Ishikawa (cell line): ENCODE measurements at regions not wholly inside any gene's neighbourhood (a gene's known extent, or its start where the extent isn't known, plus 50 kb on each side); places are given as distances from the start of the nearest gene placed in this dataset.

Source experiments
- CEBPB ChIP-seq: IDR thresholded peaks from 2 replicates; pipeline ENCODE4 v1.6.1; 2012
- CREB1 ChIP-seq: IDR thresholded peaks from 2 replicates; pipeline ENCODE4 v1.6.1; 2012; ENCODE audit warnings: low read depth
- EGR1 ChIP-seq: IDR thresholded peaks from 2 replicates; pipeline ENCODE4 v1.6.1; 2012
- EP300 ChIP-seq: IDR thresholded peaks from 2 replicates; pipeline ENCODE4 v1.6.1; 2012; ENCODE audit warnings: borderline replicate concordance
- FOXM1 ChIP-seq: IDR thresholded peaks from 2 replicates; pipeline ENCODE4 v1.6.1; 2012; ENCODE audit warnings: low read depth, borderline replicate concordance
- MAX ChIP-seq: IDR thresholded peaks from 2 replicates; pipeline ENCODE4 v1.6.1; 2012
- NFIC ChIP-seq: IDR thresholded peaks from 2 replicates; pipeline ENCODE4 v1.6.1; 2012
- RAD21 ChIP-seq: IDR thresholded peaks from 2 replicates; pipeline ENCODE4 v1.6.1; 2012; ENCODE audit warnings: low read depth
- TAF1 ChIP-seq: IDR thresholded peaks from 2 replicates; pipeline ENCODE4 v1.6.1; 2012; ENCODE audit warnings: low read depth, mild to moderate bottlenecking
- TCF12 ChIP-seq: IDR thresholded peaks from 2 replicates; pipeline ENCODE4 v1.6.1; 2012; ENCODE audit warnings: low read depth
- TEAD4 ChIP-seq: IDR thresholded peaks from 2 replicates; pipeline ENCODE4 v1.6.1; 2012
- YY1 ChIP-seq: IDR thresholded peaks from 2 replicates; pipeline ENCODE4 v1.6.1; 2012; ENCODE audit warnings: low read depth
- ZBTB7A ChIP-seq: IDR thresholded peaks from 2 replicates; pipeline ENCODE4 v1.6.1; 2012; ENCODE audit warnings: low read depth
- TF ChIP-seq, protein P1 (sequence below): IDR thresholded peaks from 2 replicates; pipeline ENCODE4 v1.6.1; 2012; ENCODE audit warnings: low read depth, mild to moderate bottlenecking
- TF ChIP-seq, protein P2 (sequence below): IDR thresholded peaks from 2 replicates; pipeline ENCODE4 v1.6.1; 2012

DNA sequence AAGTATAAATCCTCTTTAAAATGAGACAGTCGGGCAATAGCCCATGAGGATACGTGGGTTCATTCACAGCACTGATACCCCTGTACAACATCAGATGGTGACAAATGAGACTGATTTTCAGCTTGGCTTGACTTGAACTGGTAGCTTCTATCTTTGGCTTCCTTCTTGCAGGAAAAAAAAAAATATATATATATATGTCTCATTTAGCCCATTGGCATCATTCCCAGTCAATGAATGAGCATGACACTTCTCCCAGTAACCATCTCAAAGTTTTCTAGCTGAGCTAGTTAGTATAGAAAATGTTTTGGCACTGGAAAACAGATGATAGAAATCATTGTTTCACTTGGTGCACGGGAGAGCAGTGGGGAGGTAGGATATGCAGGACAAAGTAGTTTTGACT is 222.5 kb upstream of the TAS2R1 start:
- TF ChIP-seq CEBPB, result no peak
- no peak for TF ChIP-seq TEAD4
- TF ChIP-seq ZBTB7A, result no peak
- TF ChIP-seq CREB1, result no peak
- TF ChIP-seq EP300, result no peak
- TF ChIP-seq, protein P1, sequence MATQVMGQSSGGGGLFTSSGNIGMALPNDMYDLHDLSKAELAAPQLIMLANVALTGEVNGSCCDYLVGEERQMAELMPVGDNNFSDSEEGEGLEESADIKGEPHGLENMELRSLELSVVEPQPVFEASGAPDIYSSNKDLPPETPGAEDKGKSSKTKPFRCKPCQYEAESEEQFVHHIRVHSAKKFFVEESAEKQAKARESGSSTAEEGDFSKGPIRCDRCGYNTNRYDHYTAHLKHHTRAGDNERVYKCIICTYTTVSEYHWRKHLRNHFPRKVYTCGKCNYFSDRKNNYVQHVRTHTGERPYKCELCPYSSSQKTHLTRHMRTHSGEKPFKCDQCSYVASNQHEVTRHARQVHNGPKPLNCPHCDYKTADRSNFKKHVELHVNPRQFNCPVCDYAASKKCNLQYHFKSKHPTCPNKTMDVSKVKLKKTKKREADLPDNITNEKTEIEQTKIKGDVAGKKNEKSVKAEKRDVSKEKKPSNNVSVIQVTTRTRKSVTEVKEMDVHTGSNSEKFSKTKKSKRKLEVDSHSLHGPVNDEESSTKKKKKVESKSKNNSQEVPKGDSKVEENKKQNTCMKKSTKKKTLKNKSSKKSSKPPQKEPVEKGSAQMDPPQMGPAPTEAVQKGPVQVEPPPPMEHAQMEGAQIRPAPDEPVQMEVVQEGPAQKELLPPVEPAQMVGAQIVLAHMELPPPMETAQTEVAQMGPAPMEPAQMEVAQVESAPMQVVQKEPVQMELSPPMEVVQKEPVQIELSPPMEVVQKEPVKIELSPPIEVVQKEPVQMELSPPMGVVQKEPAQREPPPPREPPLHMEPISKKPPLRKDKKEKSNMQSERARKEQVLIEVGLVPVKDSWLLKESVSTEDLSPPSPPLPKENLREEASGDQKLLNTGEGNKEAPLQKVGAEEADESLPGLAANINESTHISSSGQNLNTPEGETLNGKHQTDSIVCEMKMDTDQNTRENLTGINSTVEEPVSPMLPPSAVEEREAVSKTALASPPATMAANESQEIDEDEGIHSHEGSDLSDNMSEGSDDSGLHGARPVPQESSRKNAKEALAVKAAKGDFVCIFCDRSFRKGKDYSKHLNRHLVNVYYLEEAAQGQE, result no peak
- TF ChIP-seq, protein P2, sequence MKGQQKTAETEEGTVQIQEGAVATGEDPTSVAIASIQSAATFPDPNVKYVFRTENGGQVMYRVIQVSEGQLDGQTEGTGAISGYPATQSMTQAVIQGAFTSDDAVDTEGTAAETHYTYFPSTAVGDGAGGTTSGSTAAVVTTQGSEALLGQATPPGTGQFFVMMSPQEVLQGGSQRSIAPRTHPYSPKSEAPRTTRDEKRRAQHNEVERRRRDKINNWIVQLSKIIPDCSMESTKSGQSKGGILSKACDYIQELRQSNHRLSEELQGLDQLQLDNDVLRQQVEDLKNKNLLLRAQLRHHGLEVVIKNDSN, result no peak
- no peak for TF ChIP-seq YY1
- TF ChIP-seq RAD21, result no peak
- TF ChIP-seq MAX, result no peak
- TF ChIP-seq TAF1, result no peak
- no peak for TF ChIP-seq FOXM1
- TF ChIP-seq EGR1, result no peak
- no peak for TF ChIP-seq NFIC
- TF ChIP-seq TCF12, result no peak

DNA sequence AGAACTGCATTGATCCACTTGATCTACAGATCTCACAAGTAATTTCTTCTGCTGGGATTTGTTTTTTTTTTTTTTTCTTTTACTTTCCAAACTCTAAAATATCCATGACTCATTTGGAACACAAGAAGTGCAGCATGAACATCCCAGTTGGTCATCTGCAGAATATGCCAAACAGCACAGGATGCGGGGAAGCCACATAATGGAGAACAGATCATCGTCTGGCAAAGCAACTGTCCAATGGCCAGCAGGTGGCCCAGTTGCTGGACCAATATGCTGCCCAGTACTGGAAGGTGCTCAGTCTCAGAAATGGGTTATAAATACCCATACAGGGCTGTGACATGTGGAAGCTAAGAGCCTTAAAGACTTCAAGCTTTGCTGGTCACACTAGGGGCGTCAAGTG is 221.3 kb upstream of the TAS2R1 start:
- TF ChIP-seq MAX, result no peak
- TF ChIP-seq TAF1, result no peak
- no peak for TF ChIP-seq FOXM1
- 0 out of 2 replicates have a peak, but pooled peaks have one; percentile 11 for TF ChIP-seq RAD21

DNA sequence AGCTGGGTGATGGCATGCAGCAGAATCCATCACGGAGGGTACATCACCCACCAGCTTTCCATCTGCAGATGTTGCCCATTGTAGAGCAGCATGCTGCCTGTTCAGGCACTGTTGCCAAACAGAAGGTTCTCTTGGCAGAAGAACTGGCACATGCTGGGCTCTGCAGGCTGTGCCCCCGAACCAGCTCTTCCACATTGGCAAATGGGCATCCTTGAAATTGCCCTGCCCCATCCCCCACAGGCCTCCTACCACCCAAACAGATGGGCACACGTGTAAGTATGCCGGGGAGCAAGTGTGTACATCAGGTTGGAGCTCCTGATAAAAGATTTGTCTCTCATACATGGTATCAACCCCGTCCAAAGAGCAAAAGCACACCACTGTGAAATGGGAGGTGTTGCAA is 220.3 kb upstream of the TAS2R1 start:
- TF ChIP-seq, protein P1, result no peak
- no peak for TF ChIP-seq CREB1
- TF ChIP-seq TAF1, result no peak
- no peak for TF ChIP-seq CEBPB

DNA sequence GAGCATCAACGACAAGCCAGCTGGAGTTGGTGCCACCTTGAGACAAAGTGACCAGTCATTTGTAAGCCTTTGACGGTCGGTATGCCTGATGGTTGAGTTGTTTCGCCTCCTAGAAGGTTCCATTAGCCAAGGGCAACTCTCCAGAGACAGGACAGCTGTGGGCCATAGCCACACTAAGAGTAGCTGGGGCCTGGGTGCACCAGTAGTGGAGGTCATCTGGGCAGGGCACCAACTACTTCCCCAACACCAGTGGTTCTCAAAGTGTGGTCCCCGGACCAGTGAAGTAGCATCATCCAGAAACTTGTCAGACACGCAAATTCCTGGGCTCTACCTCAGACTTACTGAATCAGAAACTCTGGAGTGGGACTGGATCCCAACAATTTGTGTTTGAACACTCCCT is 217.5 kb upstream of the TAS2R1 start:
- TF ChIP-seq, protein P1, result no peak
- no peak for TF ChIP-seq YY1
- no peak for TF ChIP-seq TCF12
- TF ChIP-seq ZBTB7A, result no peak
- no peak for TF ChIP-seq TEAD4
- no peak for TF ChIP-seq CEBPB
- no peak for TF ChIP-seq NFIC
- TF ChIP-seq EP300, result no peak
- TF ChIP-seq TAF1, result no peak
- no peak for TF ChIP-seq RAD21

DNA sequence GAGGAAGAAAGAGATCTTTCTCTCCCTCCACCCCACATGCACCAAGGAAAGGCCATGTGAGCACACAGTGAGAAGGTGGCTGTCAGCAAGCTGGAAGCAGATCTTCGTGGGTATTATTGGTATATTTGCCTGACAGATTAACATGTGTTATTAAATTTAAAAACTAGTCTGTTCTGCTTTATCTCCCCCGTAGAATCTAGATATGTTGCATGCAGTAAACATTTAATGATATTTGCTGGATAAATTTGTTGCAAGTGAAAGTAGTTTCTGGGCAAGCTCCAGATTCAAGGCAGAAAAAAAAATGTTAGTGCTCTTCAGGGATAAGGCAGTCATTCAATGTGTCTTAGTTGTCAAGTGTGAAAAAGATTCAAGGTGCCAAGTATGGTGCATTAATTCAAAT is 215.0 kb upstream of the TAS2R1 start:
- TF ChIP-seq NFIC, result no peak
- TF ChIP-seq FOXM1, result no peak
- TF ChIP-seq YY1, result no peak
- TF ChIP-seq TCF12, result no peak
- TF ChIP-seq CREB1, result no peak
- TF ChIP-seq RAD21, result no peak
- TF ChIP-seq TEAD4, result no peak
- no peak for TF ChIP-seq ZBTB7A
- no peak for TF ChIP-seq CEBPB
- TF ChIP-seq TAF1, result no peak
- no peak for TF ChIP-seq EP300
- TF ChIP-seq EGR1, result no peak
- TF ChIP-seq MAX, result no peak
- TF ChIP-seq, protein P2, result no peak
- TF ChIP-seq, protein P1, result no peak
